ENCODE measurements at regions not wholly inside any gene's neighbourhood (a gene's known extent, or its start where the extent isn't known, plus 50 kb on each side); places are given as distances from the start of the nearest gene placed in this dataset.

DNA sequence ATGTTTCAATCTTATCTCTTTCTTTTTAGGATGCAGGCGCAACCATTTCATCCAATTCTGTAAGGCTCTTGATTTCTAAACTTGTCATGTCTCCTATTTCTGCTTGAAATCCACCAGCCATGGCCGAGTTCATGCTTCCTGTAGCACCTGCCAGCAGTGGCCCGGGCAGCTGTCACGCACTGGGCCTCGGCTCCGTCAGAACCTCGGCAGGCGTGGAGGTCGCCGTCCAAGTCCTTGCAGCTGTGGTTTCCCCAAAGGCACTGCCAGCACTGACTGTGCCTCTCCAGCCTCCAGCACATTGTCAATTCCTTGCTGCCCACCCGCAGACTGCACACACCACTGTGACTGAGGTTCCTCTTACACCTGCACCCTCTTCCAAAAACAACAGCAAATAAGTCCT lies 188.7 kb upstream of the SALL3 start:
- no peaks in the 10 kb centered on the region for H3K9me3 ChIP-seq (ENCODE audit: low read depth, low read length, poor library complexity, severe bottlenecking)
- intact Hi-C loops (cut with micrococcal nuclease; ENCODE audit: unreplicated experiment) = no loop called here
- DNase-seq (ENCODE audit: low spot score) = no peak
- no peak overlapping the region for H3K4me3 ChIP-seq (ENCODE audit: low read depth, low read length, poor library complexity, severe bottlenecking)
- peaks cover 5% of the 10 kb centered on the region for H3K27me3 ChIP-seq (replicated peaks; ENCODE audit: insufficient read depth, low read depth, low read length, poor library complexity)
- BruUV-seq (replicated peaks) = no TSS peak
- no peaks in the 10 kb centered on the region for H3K36me3 ChIP-seq (ENCODE audit: insufficient read depth, low read length, poor library complexity, severe bottlenecking)
- H3K4me1 ChIP-seq (ENCODE audit: insufficient read depth, low read length, poor library complexity, severe bottlenecking) = no peaks in the 10 kb centered on the region
- ChIA-PET POLR2A (ENCODE audit: low non-redundant PET) (no interaction called here), CTCF (no interaction called here)
- TF ChIP-seq EZH2 (IDR thresholded peaks at IDR 0.05; ENCODE audit: borderline replicate concordance, low read depth, low read length, poor library complexity, severe bottlenecking) = no peak
- TF ChIP-seq, protein P1, sequence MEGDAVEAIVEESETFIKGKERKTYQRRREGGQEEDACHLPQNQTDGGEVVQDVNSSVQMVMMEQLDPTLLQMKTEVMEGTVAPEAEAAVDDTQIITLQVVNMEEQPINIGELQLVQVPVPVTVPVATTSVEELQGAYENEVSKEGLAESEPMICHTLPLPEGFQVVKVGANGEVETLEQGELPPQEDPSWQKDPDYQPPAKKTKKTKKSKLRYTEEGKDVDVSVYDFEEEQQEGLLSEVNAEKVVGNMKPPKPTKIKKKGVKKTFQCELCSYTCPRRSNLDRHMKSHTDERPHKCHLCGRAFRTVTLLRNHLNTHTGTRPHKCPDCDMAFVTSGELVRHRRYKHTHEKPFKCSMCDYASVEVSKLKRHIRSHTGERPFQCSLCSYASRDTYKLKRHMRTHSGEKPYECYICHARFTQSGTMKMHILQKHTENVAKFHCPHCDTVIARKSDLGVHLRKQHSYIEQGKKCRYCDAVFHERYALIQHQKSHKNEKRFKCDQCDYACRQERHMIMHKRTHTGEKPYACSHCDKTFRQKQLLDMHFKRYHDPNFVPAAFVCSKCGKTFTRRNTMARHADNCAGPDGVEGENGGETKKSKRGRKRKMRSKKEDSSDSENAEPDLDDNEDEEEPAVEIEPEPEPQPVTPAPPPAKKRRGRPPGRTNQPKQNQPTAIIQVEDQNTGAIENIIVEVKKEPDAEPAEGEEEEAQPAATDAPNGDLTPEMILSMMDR (conservative IDR thresholded peaks at IDR 0.05; ENCODE audit: low read depth, low read length) = no peak
- no peak overlapping the region for H3K27ac ChIP-seq (ENCODE audit: low read depth, low read length, poor library complexity, severe bottlenecking)

GRCh38 chr18:78792094-78792493 lies 187.5 kb upstream of the SALL3 start:
- no peak overlapping the region for H3K4me3 ChIP-seq (ENCODE audit: low read depth, low read length, poor library complexity, severe bottlenecking)
- BruUV-seq (replicated peaks) = no TSS peak
- no peak overlapping the region for H3K27ac ChIP-seq (ENCODE audit: low read depth, low read length, poor library complexity, severe bottlenecking)
- ChIA-PET CTCF (no interaction called here), POLR2A (ENCODE audit: low non-redundant PET) (no interaction called here)
- no peaks in the 10 kb centered on the region for H3K36me3 ChIP-seq (ENCODE audit: insufficient read depth, low read length, poor library complexity, severe bottlenecking)
- no peak for TF ChIP-seq EZH2 (IDR thresholded peaks at IDR 0.05; ENCODE audit: borderline replicate concordance, low read depth, low read length, poor library complexity, severe bottlenecking)
- TF ChIP-seq, protein P1 (conservative IDR thresholded peaks at IDR 0.05; ENCODE audit: low read depth, low read length) = no peak
- H3K27me3 ChIP-seq (replicated peaks; ENCODE audit: insufficient read depth, low read depth, low read length, poor library complexity) = peaks cover 5% of the 10 kb centered on the region
- no peaks in the 10 kb centered on the region for H3K4me1 ChIP-seq (ENCODE audit: insufficient read depth, low read length, poor library complexity, severe bottlenecking)
- intact Hi-C loops (cut with micrococcal nuclease; ENCODE audit: unreplicated experiment) = no loop called here
- no peak for DNase-seq (ENCODE audit: low spot score)
- no peaks in the 10 kb centered on the region for H3K9me3 ChIP-seq (ENCODE audit: low read depth, low read length, poor library complexity, severe bottlenecking)

GRCh38 chr18:78792736-78793135 lies 186.9 kb upstream of the SALL3 start:
- CTCF ChIA-PET = no interaction called here
- no peak for TF ChIP-seq EZH2 (IDR thresholded peaks at IDR 0.05; ENCODE audit: borderline replicate concordance, low read depth, low read length, poor library complexity, severe bottlenecking)
- TF ChIP-seq, protein P1 (conservative IDR thresholded peaks at IDR 0.05; ENCODE audit: low read depth, low read length) = no peak
- DNase-seq (ENCODE audit: low spot score) = no peak
- no TSS peak for BruUV-seq (replicated peaks)
- no peak overlapping the region for H3K4me3 ChIP-seq (ENCODE audit: low read depth, low read length, poor library complexity, severe bottlenecking)
- no peaks in the 10 kb centered on the region for H3K9me3 ChIP-seq (ENCODE audit: low read depth, low read length, poor library complexity, severe bottlenecking)
- H3K27me3 ChIP-seq (replicated peaks; ENCODE audit: insufficient read depth, low read depth, low read length, poor library complexity) = peaks cover 5% of the 10 kb centered on the region
- POLR2A ChIA-PET (ENCODE audit: low non-redundant PET) = no interaction called here
- intact Hi-C loops (cut with micrococcal nuclease; ENCODE audit: unreplicated experiment) = no loop called here
- H3K36me3 ChIP-seq (ENCODE audit: insufficient read depth, low read length, poor library complexity, severe bottlenecking) = no peaks in the 10 kb centered on the region
- H3K27ac ChIP-seq (ENCODE audit: low read depth, low read length, poor library complexity, severe bottlenecking) = no peak overlapping the region
- H3K4me1 ChIP-seq (ENCODE audit: insufficient read depth, low read length, poor library complexity, severe bottlenecking) = no peaks in the 10 kb centered on the region
